ENCODE measurements at regions not wholly inside any gene's neighbourhood (a gene's known extent, or its start where the extent isn't known, plus 50 kb on each side); places are given as distances from the start of the nearest gene placed in this dataset.

- Histone ChIP-seq H3K4me3 (peak overlapping the region; percentile 73 to 96 (median 91)), H3K27ac (peak overlapping the region; percentile 99 to 100 (median 100)), H3K4me1 (peaks cover 24 to 75% (median 30%) of the 10 kb centered on the region in 3 donors), H3K36me3 (no peaks in the 10 kb centered on the region), H3K9me3 (no peaks in the 10 kb centered on the region), H3K27me3 (no peaks in the 10 kb centered on the region)
- 0% methylated on average over 13 to 15 of the region's 57 CpGs for WGBS, 2 donors
- intact Hi-C loops (cut with DNase I), result no loop called here
- DNase-seq, result no peak
- TF ChIP-seq POLR2A (IDR thresholded peaks at IDR 0.05), result no peak
- TF ChIP-seq CTCF (IDR thresholded peaks at IDR 0.05), result no peak
Observed at GRCh38 chr22:46070215-46070802, 80.0 kb upstream of the PPARA start.

GRCh38 chr22:46070803-46071450, 79.4 kb upstream of the PPARA start:
- DNase-seq, result no peak
- Histone ChIP-seq H3K9me3 (no peaks in the 10 kb centered on the region), H3K4me3 (peak overlapping the region; percentile 73 to 96 (median 91)), H3K27me3 (no peaks in the 10 kb centered on the region), H3K27ac (peak overlapping the region; percentile 99 to 100 (median 100)), H3K36me3 (no peaks in the 10 kb centered on the region), H3K4me1 (peaks cover 26 to 75% (median 35%) of the 10 kb centered on the region in 3 donors)
- peak in 1 of 4 donors; percentile 63 for TF ChIP-seq POLR2A (IDR thresholded peaks at IDR 0.05)
- no peak for TF ChIP-seq CTCF (IDR thresholded peaks at IDR 0.05)
- intact Hi-C loops (cut with DNase I), result no loop called here
- WGBS, 2 donors, result no CpG with 5 or more reads among the region's 112 CpGs

- Histone ChIP-seq H3K27ac (peak overlapping the region; percentile 92 to 100 (median 100)), H3K4me3 (peak overlapping the region; percentile 63 to 96 (median 80)), H3K27me3 (no peaks in the 10 kb centered on the region), H3K4me1 (peaks cover 23 to 75% (median 38%) of the 10 kb centered on the region in 3 donors), H3K9me3 (no peaks in the 10 kb centered on the region), H3K36me3 (no peaks in the 10 kb centered on the region)
- 0% methylated on average over 15 of the region's 109 CpGs; no CpG with 5 or more reads in 1 of the 2 donors for WGBS, 2 donors
- no peak for TF ChIP-seq CTCF (IDR thresholded peaks at IDR 0.05)
- peak in 2 of 4 donors; percentile 63 to 75 for TF ChIP-seq POLR2A (IDR thresholded peaks at IDR 0.05)
- intact Hi-C loops (cut with DNase I), result no loop called here
- no peak for DNase-seq
Observed at GRCh38 chr22:46071451-46072109, 78.7 kb upstream of the PPARA start.

- no peaks in the 10 kb centered on the region for H3K9me3 ChIP-seq
- no peaks in the 10 kb centered on the region for H3K27me3 ChIP-seq
- H3K27ac ChIP-seq, result peak overlapping the region; percentile 92 to 100 (median 100)
- intact Hi-C loops (cut with DNase I), result no loop called here
- peaks cover 29 to 75% (median 40%) of the 10 kb centered on the region in 3 donors for H3K4me1 ChIP-seq
- no peak for DNase-seq
- H3K36me3 ChIP-seq, result no peaks in the 10 kb centered on the region
- H3K4me3 ChIP-seq, result peak overlapping the region; percentile 63 to 96 (median 80)
- TF ChIP-seq CTCF (IDR thresholded peaks at IDR 0.05), result no peak
- no peak for TF ChIP-seq POLR2A (IDR thresholded peaks at IDR 0.05)
- WGBS, 2 donors, result 3 to 9% methylated on average over 9 to 10 of the region's 81 CpGs
Observed at GRCh38 chr22:46072110-46072881, 78.0 kb upstream of the PPARA start.
